ENCODE measurements at regions not wholly inside any gene's neighbourhood (a gene's known extent, or its start where the extent isn't known, plus 50 kb on each side); places are given as distances from the start of the nearest gene placed in this dataset.

DNA sequence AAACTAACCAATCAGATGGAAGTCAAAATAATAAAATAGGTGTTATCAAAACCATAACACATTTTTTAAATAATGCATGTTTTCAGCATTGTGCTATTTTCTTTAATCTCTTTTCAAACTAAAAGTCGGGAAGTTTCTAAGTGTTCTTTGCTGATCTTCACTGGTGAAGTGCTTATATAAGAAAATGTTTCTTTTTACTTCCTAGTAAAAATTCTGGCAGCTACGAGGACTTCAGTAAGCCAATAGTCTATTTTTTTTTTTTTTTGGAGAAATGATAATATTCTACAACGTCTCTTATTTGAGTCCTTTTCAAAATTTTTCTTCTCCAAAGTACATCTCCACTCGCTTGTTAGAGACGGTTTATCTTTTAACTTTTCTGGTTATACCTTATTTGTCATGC lies 448.0 kb downstream of the SLC6A15 start:
- TF ChIP-seq CTCF (IDR thresholded peaks at IDR 0.05) (no peak), POLR2AphosphoS5 (IDR thresholded peaks at IDR 0.05) (no peak), POLR2A (IDR thresholded peaks at IDR 0.05) (no peak)

All from upper lobe of left lung (tissue), 4 donors.